GM20000 (cell line): ENCODE measurements at regions not wholly inside any gene's neighbourhood (a gene's known extent, or its start where the extent isn't known, plus 50 kb on each side); places are given as distances from the start of the nearest gene placed in this dataset.
"Not testable (repeated sequence)": the region's sequence is repeated elsewhere in the genome, so short reads cannot be mapped to it uniquely, and the experiment has no call there.

ENCODE experiments used
- DNase-seq: peaks from one replicate; pipeline ENCODE4 v3.0.0; 2012; ENCODE audit warnings: low spot score
- TF ChIP-seq, protein P1 (sequence below): IDR thresholded peaks from 2 replicates; pipeline ENCODE4 v1.5.1; 2012; ENCODE audit warnings: mild to moderate bottlenecking, control low read depth; ENCODE audit errors: extremely low read depth, missing control alignments

DNA sequence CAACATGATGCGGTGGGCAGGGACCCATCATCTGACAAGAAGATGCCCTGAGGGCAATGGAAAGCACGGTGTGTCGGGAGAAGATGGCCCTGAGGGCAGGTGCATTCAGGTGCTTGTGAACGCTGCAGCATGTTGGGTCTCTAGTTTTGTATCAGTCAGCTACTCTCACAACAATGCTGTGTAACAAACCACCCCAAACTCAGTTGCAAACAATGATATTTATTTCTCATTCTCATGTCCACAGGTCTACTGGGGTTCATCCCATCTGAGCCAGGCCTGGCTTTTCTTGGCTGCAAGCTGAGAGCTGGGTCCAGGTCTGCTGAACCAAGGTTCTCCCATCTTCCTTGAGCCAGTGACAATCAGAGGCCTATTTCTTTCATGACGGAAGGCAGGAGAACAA is 461.6 kb downstream of the PREX1 start:
- TF ChIP-seq, protein P1, sequence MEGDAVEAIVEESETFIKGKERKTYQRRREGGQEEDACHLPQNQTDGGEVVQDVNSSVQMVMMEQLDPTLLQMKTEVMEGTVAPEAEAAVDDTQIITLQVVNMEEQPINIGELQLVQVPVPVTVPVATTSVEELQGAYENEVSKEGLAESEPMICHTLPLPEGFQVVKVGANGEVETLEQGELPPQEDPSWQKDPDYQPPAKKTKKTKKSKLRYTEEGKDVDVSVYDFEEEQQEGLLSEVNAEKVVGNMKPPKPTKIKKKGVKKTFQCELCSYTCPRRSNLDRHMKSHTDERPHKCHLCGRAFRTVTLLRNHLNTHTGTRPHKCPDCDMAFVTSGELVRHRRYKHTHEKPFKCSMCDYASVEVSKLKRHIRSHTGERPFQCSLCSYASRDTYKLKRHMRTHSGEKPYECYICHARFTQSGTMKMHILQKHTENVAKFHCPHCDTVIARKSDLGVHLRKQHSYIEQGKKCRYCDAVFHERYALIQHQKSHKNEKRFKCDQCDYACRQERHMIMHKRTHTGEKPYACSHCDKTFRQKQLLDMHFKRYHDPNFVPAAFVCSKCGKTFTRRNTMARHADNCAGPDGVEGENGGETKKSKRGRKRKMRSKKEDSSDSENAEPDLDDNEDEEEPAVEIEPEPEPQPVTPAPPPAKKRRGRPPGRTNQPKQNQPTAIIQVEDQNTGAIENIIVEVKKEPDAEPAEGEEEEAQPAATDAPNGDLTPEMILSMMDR: no peak
- no peak for DNase-seq

GRCh38 chr20:48364688-48365421 is 462.9 kb downstream of the PREX1 start:
- peak; percentile 66 for DNase-seq

DNA sequence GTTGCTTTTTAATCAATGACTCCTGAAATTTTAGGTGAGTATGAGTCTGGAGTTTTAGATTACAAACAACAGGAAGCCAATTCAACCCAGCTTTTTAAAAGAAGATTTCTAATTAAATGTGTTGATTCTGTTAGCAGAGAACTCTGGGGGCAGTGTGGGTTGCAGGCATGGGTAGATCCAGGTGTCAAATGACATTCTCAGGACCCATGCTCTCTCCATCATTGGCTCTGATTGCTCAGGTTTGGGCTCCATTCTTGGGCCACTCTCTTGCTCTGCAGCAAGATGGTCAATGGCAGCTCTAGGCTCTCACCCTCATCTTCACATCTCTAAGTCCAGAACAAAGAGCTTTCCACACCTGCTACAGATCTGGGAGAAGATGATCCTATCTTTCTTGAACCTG is 463.7 kb downstream of the PREX1 start:
- TF ChIP-seq, protein P1: no peak
- DNase-seq: no peak

More at GRCh38 chr20:48364688-48365421, 462.9 kb downstream of the PREX1 start:
- TF ChIP-seq, protein P1: no peak

DNA sequence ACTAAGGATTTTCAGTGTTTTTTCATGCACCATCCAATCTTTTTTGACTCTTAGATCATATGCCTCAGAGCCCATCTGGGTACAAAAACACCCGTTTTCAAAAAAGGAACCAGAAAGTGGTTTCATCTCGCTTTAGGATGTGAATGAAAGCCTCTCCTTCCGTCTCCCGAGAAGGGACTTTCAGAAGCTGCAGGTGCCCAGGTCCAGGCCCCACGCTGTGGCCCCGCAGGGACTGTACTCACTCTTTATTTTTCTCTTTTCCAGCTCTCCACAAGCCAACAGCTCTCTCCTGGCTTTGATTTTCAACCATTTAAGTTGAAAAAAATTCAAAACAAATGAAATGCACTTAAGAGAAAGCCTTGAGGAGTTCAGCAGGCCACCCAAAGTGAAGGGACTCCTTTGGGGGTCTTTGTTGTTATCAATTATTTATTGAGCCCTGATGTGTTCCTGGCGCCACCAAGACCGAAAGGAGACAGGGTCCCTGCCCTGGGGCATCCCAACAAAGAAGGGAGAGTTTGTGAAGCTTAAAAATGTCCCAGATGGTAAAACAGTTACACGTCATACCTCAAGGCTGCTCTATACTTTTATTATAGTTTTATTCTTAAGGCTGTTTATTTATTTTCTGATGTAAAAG is 467.3 kb downstream of the PREX1 start:
- DNase-seq: peak; percentile 58
- TF ChIP-seq, protein P1: no peak

GRCh38 chr20:48359692-48360341 is 468.0 kb downstream of the PREX1 start:
- TF ChIP-seq, protein P1: no peak

DNA sequence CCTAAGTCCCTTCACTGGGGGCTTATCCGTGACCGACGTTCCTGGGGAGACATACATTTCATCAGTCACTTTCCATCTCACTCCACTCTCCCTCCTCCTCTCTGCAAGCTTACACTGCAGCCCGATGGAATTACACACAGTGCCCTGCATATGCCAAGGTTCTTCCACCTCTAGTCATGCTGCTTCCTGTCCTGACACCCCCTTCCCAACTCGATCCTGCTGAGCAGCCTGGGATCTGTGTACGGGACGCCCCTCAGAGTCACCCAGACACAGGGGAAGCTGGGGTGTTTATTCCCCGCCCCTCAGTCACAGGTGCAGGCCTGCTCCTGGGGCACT is 468.8 kb downstream of the PREX1 start:
- not testable (repeated sequence) for DNase-seq

More at GRCh38 chr20:48359692-48360341, 468.0 kb downstream of the PREX1 start:
- peak; percentile 79 for DNase-seq

DNA sequence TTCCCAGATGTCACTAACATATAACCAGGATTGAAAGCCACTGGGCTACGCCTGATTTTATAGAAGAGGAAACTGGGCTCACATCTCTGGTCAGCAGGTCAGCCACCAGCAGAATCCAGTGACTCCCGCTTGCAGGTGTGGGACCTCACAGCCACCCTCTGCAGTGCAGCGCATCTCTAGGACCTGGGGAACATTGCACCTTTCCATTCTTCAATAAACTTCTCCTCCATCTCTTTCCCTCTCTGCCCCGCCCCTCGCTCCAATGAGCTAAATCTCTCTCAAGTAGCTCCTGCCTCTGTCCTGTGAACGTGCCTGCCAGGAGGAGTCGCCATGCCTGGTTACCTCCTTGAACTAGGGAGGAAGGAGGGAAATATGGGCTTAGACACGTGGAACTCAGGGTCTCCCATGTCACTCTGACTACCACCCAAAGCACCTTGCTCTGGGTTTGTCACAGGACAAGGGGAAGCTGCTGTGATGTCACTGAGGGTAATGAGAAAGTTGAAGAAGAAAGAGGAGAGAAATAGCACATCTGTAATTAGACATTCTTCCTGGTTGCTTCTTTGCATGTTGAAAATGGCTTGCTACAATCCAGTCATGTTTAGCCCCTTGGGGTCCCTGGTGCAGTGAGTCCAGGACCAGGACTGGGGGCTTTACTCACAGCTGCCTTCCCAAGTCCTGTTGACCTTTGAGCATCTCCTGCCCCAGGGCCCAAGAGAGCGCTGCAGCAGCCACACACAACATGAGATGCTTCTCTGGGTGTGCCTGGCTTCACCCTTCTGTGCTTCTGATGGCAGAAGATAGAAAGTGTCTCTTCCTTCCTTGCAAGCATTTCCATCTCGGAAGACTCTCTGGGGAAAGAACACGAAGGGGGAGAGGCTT is 469.4 kb downstream of the PREX1 start:
- TF ChIP-seq, protein P1: no peak
- DNase-seq: no peak
